ENCODE measurements at regions not wholly inside any gene's neighbourhood (a gene's known extent, or its start where the extent isn't known, plus 50 kb on each side); places are given as distances from the start of the nearest gene placed in this dataset.
A peak's percentile ranks its signal among the peaks of the same experiment; 100 is the strongest.

- peak; percentile 59 for DNase-seq (ENCODE audit: low spot score)
Observed at GRCh38 chr9:19999491-20000057, 210.7 kb upstream of the SLC24A2 start.

- DNase-seq (ENCODE audit: low spot score): no peak
Observed at GRCh38 chr9:19998823-19999455, 210.1 kb upstream of the SLC24A2 start.

- peak; percentile 13 for DNase-seq (ENCODE audit: low spot score)
Observed at GRCh38 chr9:19998153-19998552, 209.3 kb upstream of the SLC24A2 start.

- DNase-seq (ENCODE audit: low spot score): no peak
Observed at GRCh38 chr9:19995619-19996018, 206.8 kb upstream of the SLC24A2 start.

- no peak for DNase-seq (ENCODE audit: low spot score)
Observed at GRCh38 chr9:19994296-19994695, 205.5 kb upstream of the SLC24A2 start.

GRCh38 chr9:19992556-19992955, 203.7 kb upstream of the SLC24A2 start:
- no peak for DNase-seq (ENCODE audit: low spot score)

- DNase-seq (ENCODE audit: low spot score): no peak
Observed at GRCh38 chr9:19989213-19989612, 200.4 kb upstream of the SLC24A2 start.

GRCh38 chr9:19988281-19988680, 199.4 kb upstream of the SLC24A2 start:
- DNase-seq (ENCODE audit: low spot score): peak; percentile 43

GRCh38 chr9:19985081-19985480, 196.2 kb upstream of the SLC24A2 start:
- DNase-seq (ENCODE audit: low spot score): peak; percentile 37

- no peak for DNase-seq (ENCODE audit: low spot score)
Observed at GRCh38 chr9:19976226-19976625, 187.4 kb upstream of the SLC24A2 start.

GRCh38 chr9:19975499-19975898, 186.7 kb upstream of the SLC24A2 start:
- no peak for DNase-seq (ENCODE audit: low spot score)

GRCh38 chr9:19969721-19970120, 180.9 kb upstream of the SLC24A2 start:
- no peak for DNase-seq (ENCODE audit: low spot score)

- DNase-seq (ENCODE audit: low spot score): no peak
Observed at GRCh38 chr9:19967888-19968459, 179.1 kb upstream of the SLC24A2 start.

- no peak for DNase-seq (ENCODE audit: low spot score)
Observed at GRCh38 chr9:19967216-19967887, 178.5 kb upstream of the SLC24A2 start.

- no peak for DNase-seq (ENCODE audit: low spot score)
Observed at GRCh38 chr9:19965336-19965735, 176.5 kb upstream of the SLC24A2 start.

- no peak for DNase-seq (ENCODE audit: low spot score)
Observed at GRCh38 chr9:19947996-19948395, 159.2 kb upstream of the SLC24A2 start.

- peak; percentile 36 for DNase-seq (ENCODE audit: low spot score)
Observed at GRCh38 chr9:19946441-19947109, 157.7 kb upstream of the SLC24A2 start.

- no peak for DNase-seq (ENCODE audit: low spot score)
Observed at GRCh38 chr9:19941874-19942273, 153.0 kb upstream of the SLC24A2 start.

GRCh38 chr9:19940811-19941535, 152.1 kb upstream of the SLC24A2 start:
- DNase-seq (ENCODE audit: low spot score): peak; percentile 54

GRCh38 chr9:19939734-19940278, 151.0 kb upstream of the SLC24A2 start:
- no peak for DNase-seq (ENCODE audit: low spot score)

GRCh38 chr9:19938990-19939733, 150.3 kb upstream of the SLC24A2 start:
- no peak for DNase-seq (ENCODE audit: low spot score)
